Activated T-cell treated with anti-CD3 and anti-CD28 coated beads for 48 hours (primary cell): ENCODE measurements at regions not wholly inside any gene's neighbourhood (a gene's known extent, or its start where the extent isn't known, plus 50 kb on each side); places are given as distances from the start of the nearest gene placed in this dataset.
"Not testable (repeated sequence)": the region's sequence is repeated elsewhere in the genome, so short reads cannot be mapped to it uniquely, and the experiment has no call there.

Experiments used
- DNase-seq: peaks from one replicate; pipeline ENCODE4 v3.0.0-alpha.2; 2020; ENCODE audit warnings: low read depth

DNA sequence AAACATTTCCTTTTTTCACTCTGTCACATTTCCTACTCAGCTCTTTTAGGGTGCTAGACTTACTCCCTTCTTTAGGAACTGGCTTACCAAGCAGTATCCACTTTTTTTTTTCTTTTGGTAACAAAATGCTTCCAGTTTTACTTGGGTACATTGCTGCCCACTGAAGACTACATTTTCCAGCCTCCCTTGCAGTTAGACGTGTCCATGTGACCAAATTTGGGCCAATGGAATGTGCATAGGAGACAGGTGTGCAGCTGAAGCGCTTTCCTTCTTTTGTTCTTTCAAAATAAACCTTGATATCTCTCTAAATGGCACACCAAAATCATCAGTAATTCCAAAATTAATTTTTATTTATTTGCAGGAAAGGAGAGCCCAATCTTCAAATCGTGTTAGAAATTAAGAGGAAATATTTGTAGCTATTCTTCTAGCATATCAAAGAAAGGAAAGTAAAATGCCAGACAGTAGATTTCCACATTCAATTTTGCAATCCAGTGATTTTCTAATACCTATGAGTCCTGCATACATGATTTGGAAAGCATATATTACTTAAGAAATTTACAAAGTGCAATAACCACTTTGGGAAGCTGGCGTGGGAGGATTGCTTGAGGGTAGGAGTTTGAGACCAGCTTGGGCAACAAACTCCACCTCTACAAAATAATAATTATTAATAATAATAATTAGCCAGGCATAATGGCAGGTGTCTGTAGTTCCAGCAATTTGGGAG, 422.0 kb upstream of the FRG2C start:
- DNase-seq = no peak

DNA sequence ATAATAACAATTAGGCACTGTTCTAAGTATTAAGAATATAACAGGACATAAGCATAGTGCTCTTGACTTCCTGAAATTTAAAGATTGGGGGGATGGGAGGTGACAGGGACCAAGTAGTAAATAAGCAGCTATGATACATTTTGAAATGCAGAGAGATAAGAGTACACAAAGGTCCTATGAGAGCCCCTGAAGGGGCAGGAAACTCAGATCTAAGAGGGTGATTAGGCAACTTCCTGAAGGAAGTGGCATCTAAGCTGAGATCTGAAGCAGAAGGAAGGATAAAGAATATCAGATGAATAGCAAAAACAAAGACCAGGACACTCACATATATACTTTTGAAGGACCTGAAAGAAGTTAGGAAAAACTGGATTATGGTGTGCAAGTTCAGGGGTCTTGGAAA, 415.2 kb upstream of the FRG2C start:
- no peak for DNase-seq

DNA sequence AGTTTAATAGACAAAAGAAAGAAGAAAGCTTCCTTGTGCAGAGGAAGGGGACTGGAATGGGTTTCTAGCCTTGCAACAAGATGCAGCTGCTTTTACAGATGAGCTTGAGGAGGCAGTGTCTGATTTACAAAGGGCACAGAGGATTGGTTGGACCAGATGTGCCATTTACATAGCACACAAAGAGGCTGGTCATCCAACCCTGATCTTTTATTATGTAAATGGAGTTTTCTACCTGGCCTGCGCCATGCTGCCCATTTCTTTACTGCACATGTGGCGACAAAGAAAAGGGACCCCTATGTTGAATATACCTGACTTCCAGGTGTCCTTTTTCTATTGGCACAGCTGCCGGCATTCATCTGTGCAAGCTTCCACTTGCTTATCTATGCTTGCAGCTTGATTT, 409.4 kb upstream of the FRG2C start:
- no peak for DNase-seq

GRCh38 chr3:75258825-75259683, 405.1 kb upstream of the FRG2C start:
- not testable (repeated sequence) for DNase-seq

DNA sequence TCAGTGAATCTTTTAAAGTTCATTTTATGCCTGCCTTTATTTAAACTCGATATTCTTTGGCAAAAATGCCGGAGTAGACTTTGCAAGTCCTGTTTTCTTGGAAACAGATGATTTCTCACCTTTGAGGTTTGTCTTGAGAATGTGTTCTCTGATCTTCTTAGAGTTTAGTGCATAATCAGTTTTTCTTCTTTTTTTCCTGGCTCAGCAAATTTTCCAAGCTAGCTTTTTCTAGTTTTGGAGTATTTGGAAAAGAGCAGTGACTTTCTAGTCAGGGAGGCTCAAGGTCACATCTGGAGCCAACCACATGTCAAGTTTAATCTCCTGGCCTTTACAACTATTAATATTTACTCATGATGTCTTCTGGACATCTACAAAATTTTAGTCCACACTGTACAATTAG, 403.2 kb upstream of the FRG2C start:
- not testable (repeated sequence) for DNase-seq

DNA sequence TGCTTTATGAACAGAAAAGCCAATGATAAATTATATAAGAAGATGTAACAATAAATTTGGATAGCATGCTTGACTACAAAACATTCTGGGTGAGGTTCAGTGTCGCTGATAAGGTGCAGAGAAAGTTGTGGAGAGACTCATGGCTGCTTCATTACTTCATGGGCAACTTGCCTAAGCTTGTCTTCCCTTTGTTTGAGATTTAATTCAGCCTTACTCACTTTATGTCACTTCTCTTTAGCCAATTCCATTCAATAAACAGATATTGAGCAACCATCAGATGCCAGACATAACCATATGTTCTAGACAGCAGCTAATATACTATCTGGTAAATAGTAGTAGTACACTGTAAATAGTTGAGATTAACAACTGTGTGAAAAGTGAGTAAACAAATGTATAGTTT, 401.5 kb upstream of the FRG2C start:
- DNase-seq = no peak

GRCh38 chr3:75265897-75266296, 398.2 kb upstream of the FRG2C start:
- no peak for DNase-seq

- not testable (repeated sequence) for DNase-seq
Observed at GRCh38 chr3:75268576-75268975, 395.6 kb upstream of the FRG2C start.

GRCh38 chr3:75272237-75272636, 391.9 kb upstream of the FRG2C start:
- DNase-seq = not testable (repeated sequence)

GRCh38 chr3:75272691-75273090, 391.4 kb upstream of the FRG2C start:
- DNase-seq = no peak

- DNase-seq = not testable (repeated sequence)
Observed at GRCh38 chr3:75285531-75286148, 378.5 kb upstream of the FRG2C start.

GRCh38 chr3:75288972-75289574, 375.1 kb upstream of the FRG2C start:
- not testable (repeated sequence) for DNase-seq

- DNase-seq = no peak
Observed at GRCh38 chr3:75294124-75294523, 370.0 kb upstream of the FRG2C start.

- DNase-seq = no peak
Observed at GRCh38 chr3:75295013-75295412, 369.1 kb upstream of the FRG2C start.

GRCh38 chr3:75296858-75297257, 367.3 kb upstream of the FRG2C start:
- DNase-seq = no peak

DNA sequence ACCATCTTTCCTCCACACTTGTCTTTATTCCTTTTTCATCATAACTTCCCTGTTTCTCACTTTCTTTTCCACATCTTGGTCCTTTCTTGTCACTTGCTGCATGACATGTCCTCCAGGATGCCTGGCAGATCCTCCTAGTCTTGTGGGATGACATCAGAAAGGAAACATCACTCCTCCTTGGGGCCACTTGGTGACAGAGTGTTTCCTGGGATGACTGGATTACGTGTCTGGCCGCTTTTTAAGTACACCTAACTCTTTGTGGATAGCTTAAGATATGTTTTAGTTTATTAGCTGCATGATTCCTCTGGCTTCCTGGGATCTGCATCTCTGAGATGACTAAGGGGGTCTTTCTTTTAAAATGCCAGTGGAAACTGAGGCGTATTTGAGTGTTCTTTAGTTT, 363.5 kb upstream of the FRG2C start:
- DNase-seq = no peak

DNA sequence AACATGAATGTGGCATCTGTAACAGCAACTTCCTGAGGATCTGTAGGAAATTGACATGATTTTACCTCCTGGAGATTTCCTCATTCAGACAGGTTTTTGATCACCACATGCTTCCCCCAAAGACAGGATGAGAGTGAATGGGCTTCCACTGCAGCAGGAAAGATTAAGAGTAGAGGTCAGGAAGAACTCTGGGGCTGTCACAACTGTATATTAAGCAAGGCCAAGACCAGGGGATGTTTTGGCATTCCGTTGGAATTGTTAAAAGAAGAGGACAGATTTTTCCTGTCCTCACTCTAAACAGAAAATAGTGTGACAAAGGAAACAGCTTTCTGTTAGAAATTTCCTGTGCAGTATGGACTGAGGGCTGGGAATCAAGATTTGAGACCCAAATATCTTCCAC, 363.1 kb upstream of the FRG2C start:
- not testable (repeated sequence) for DNase-seq

DNA sequence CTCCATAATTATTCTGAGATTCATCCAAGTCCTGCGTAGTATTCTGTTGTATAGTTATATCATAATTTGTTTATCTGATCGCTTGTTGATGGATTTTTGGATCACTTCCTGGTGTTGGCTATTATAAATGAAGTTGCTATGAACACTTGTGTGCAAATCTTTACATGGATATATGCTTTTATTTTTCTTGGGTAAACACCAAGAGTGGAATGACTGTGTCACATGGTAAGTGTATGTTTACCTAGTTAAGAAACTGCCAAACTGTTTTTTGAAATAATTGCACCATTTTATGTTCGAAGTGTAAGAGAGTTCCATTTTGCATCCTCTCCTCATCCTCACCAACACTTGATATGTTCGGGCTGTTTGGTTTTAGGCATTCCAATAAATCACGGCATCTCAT, 360.4 kb upstream of the FRG2C start:
- no peak for DNase-seq

GRCh38 chr3:75305901-75306300, 358.2 kb upstream of the FRG2C start:
- no peak for DNase-seq

DNA sequence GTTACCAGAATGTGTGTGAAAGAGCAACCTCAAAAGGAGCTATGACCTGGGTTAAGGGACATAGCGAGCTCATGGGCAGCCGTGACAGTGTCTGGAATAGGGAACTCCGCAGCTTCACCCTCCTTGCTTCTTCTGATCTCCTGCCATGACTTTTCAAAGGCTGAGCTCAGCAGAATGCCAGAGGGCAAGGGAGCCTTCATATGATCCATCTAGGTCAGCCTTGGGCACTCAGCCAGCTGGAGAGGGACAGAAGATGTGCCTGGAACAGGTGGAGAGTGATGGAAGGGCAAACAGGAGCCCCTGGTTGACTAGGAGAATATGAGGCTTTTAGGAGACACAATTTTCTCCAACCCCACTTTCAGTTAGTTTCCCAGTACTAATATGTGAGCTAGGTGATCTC, 352.8 kb upstream of the FRG2C start:
- not testable (repeated sequence) for DNase-seq

DNA sequence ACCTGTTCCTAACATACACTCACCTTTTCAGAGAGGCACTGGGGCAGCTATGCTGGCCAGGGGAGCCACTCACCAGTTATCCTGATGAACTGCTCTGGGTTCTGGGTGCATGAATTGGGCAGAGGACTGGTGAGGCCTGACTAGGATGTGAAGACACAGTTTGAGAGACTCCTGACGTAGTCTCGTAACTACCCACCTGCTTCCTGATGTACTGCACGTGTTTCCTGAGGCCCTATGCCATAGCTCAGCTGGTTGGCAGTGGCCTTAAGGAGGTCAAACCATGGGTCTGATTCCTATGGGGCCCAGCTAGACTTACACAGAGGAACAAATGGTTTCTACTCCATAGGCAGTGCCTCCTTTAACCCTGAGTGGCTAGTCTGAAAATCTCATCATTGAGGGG, 351.7 kb upstream of the FRG2C start:
- DNase-seq = not testable (repeated sequence)

GRCh38 chr3:75319776-75320175, 344.4 kb upstream of the FRG2C start:
- DNase-seq = not testable (repeated sequence)

GRCh38 chr3:75320369-75320768, 343.8 kb upstream of the FRG2C start:
- no peak for DNase-seq
